Neuronal stem cell (in vitro differentiated cells): ENCODE measurements at regions not wholly inside any gene's neighbourhood (a gene's known extent, or its start where the extent isn't known, plus 50 kb on each side); places are given as distances from the start of the nearest gene placed in this dataset.

Source experiments
- DNase-seq: peaks from one replicate; pipeline ENCODE4 v3.0.0-alpha.2; 2013; ENCODE audit warnings: low spot score
- H2AFZ ChIP-seq: one replicate; pipeline ENCODE4 v1.6.1; 2013; ENCODE audit warnings: mild to moderate bottlenecking, low read length, inconsistent platforms
- H2AK5ac ChIP-seq: 2 replicates; pipeline ENCODE4 v1.6.1; 2013; ENCODE audit warnings: low read depth, mild to moderate bottlenecking, inconsistent platforms, low read length, moderate library complexity, mixed read lengths
- H2BK120ac ChIP-seq: 2 replicates; pipeline ENCODE4 v1.6.1; 2013; ENCODE audit warnings: low read depth, mild to moderate bottlenecking, inconsistent platforms, low read length, moderate library complexity, mixed read lengths
- H2BK12ac ChIP-seq: one replicate; pipeline ENCODE4 v1.6.1; 2013; ENCODE audit warnings: low read length, inconsistent platforms
- H2BK15ac ChIP-seq: 2 replicates; pipeline ENCODE4 v1.6.1; 2013; ENCODE audit warnings: mild to moderate bottlenecking, low read length, inconsistent platforms, mixed read lengths
- H2BK5ac ChIP-seq: one replicate; pipeline ENCODE4 v1.6.1; 2013; ENCODE audit warnings: inconsistent platforms, mild to moderate bottlenecking, low read length, moderate library complexity
- H3K14ac ChIP-seq: one replicate; pipeline ENCODE4 v1.6.1; 2013; ENCODE audit warnings: low read length, inconsistent platforms
- H3K18ac ChIP-seq: 2 replicates; pipeline ENCODE4 v1.6.1; 2013; ENCODE audit warnings: low read length, inconsistent platforms
- H3K23ac ChIP-seq: 2 replicates; pipeline ENCODE4 v1.6.1; 2013; ENCODE audit warnings: low read depth, mild to moderate bottlenecking, mixed read lengths, low read length, inconsistent platforms; ENCODE audit not compliant: poor library complexity
- H3K27ac ChIP-seq: replicated peaks from 3 replicates; pipeline ENCODE4 v1.5.1; 2013; ENCODE audit warnings: low read length, inconsistent platforms
- H3K27me3 ChIP-seq, 3 experiments: 2 replicates each; pipeline ENCODE4 v1.6.1; 2013; ENCODE audit warnings: low read length in 3 of 3, mild to moderate bottlenecking in 2 of 3, inconsistent platforms in 1 of 3, low read depth in 1 of 3, mixed read lengths in 1 of 3, moderate library complexity in 1 of 3; ENCODE audit not compliant: control insufficient read depth in 3 of 3, insufficient read depth in 3 of 3
- H3K36me3 ChIP-seq, 2 donors: replicated peaks in 1 of 2; 2 replicates each; pipeline ENCODE4 v1.6.1; 2013; ENCODE audit warnings: low read length in 2 of 2; ENCODE audit not compliant: control insufficient read depth in 2 of 2, insufficient read depth in 2 of 2
- H3K4ac ChIP-seq: 2 replicates; pipeline ENCODE4 v1.6.1; 2013; ENCODE audit warnings: inconsistent platforms, mild to moderate bottlenecking, low read length, moderate library complexity
- H3K4me1 ChIP-seq, 2 donors: 1 replicate in 1 of 2; 2 replicates in 1 of 2; pipeline ENCODE4 v1.6.1; 2013; ENCODE audit warnings: low read length in 2 of 2, low read depth in 1 of 2; ENCODE audit not compliant: control insufficient read depth in 2 of 2, insufficient read depth in 1 of 2
- H3K4me2 ChIP-seq: one replicate; pipeline ENCODE4 v1.6.1; 2013; ENCODE audit warnings: mild to moderate bottlenecking, low read length, inconsistent platforms; ENCODE audit not compliant: insufficient read depth, poor library complexity, severe bottlenecking
- H3K4me3 ChIP-seq, 2 donors: 2 replicates each; pipeline ENCODE4 v1.5.1; 2013; ENCODE audit warnings: low read length in 2 of 2, mild to moderate bottlenecking in 2 of 2, inconsistent platforms in 1 of 2, moderate library complexity in 1 of 2
- H3K79me1 ChIP-seq: one replicate; pipeline ENCODE4 v1.6.1; 2013; ENCODE audit warnings: low read depth, mild to moderate bottlenecking, inconsistent platforms, low read length, moderate library complexity
- H3K9ac ChIP-seq: one replicate; pipeline ENCODE4 v1.6.1; 2013; ENCODE audit warnings: mild to moderate bottlenecking, low read depth, low read length, inconsistent platforms; ENCODE audit not compliant: poor library complexity
- H3K9me3 ChIP-seq, 2 donors: replicated peaks in 1 of 2; 2 replicates each; pipeline versions ENCODE3 to v1.6.1; 2013; ENCODE audit warnings: low read length in 2 of 2, mild to moderate bottlenecking in 2 of 2, inconsistent platforms in 1 of 2, low read depth in 1 of 2, mixed read lengths in 1 of 2, moderate library complexity in 1 of 2; ENCODE audit not compliant: control insufficient read depth in 2 of 2, insufficient read depth in 1 of 2
- H4K8ac ChIP-seq: one replicate; pipeline ENCODE4 v1.6.1; 2013; ENCODE audit warnings: low read depth, mild to moderate bottlenecking, inconsistent platforms, low read length, moderate library complexity
- H4K91ac ChIP-seq: one replicate; pipeline ENCODE4 v1.6.1; 2013; ENCODE audit warnings: low read length, low read depth, mild to moderate bottlenecking, inconsistent platforms; ENCODE audit not compliant: poor library complexity
- WGBS, 2 donors: extraction: QIAGEN DNeasy Blood & Tissue Kit; methylation state at CpG; one replicate each; pipeline ENCODE4 v1.1.7; 2013; ENCODE audit warnings: missing lambda C conversion rate in 2 of 2, mixed read lengths in 1 of 2; ENCODE audit not compliant: insufficient read length in 2 of 2, insufficient replicate concordance in 1 of 2; ENCODE audit errors: extremely low coverage in 2 of 2; 5-methylcytosine and 5-hydroxymethylcytosine counted together

DNA sequence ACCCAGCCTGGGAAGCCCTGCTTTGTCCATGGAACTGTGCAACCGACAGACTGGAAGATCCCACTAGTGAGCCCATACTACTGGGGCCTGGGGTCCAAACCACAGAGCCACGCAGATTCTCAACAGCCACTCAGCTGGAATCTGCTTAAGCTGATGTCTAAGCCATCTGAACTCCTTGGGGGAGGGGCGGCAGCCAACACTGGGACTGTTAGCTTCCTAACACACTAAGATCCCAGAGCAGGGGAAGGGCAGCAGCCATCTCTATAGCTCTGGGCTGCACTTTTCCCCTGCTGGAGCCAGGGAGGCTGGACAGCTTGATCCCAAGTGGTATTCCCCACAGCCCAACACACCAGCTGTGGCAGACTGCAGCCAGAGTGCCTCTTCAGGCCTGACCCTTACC is 118.3 kb downstream of the RPRM start:
- Histone ChIP-seq H3K27ac (no peak overlapping the region), H3K4me1 (peaks cover 0 to 5% of the 10 kb centered on the region in 2 donors), H2AK5ac (no peak overlapping the region), H3K27me3 (no peaks in the 10 kb centered on the region), H3K36me3 (no peaks in the 10 kb centered on the region), H4K8ac (no peak overlapping the region), H3K18ac (no peak overlapping the region), H3K23ac (no peak overlapping the region), H2BK5ac (no peak overlapping the region), H3K9ac (no peak overlapping the region), H3K14ac (no peak overlapping the region), H2AFZ (no peak overlapping the region), H2BK12ac (no peak overlapping the region), H3K4ac (no peak overlapping the region), H3K4me2 (no peak overlapping the region), H4K91ac (no peak overlapping the region), H3K79me1 (no peaks in the 10 kb centered on the region), H3K4me3 (no peak overlapping the region), H2BK120ac (no peak overlapping the region), H3K9me3 (no peaks in the 10 kb centered on the region), H2BK15ac (no peak overlapping the region)
- no CpG with 5 or more reads among the region's 3 CpGs for WGBS, 2 donors
- DNase-seq, result no peak

DNA sequence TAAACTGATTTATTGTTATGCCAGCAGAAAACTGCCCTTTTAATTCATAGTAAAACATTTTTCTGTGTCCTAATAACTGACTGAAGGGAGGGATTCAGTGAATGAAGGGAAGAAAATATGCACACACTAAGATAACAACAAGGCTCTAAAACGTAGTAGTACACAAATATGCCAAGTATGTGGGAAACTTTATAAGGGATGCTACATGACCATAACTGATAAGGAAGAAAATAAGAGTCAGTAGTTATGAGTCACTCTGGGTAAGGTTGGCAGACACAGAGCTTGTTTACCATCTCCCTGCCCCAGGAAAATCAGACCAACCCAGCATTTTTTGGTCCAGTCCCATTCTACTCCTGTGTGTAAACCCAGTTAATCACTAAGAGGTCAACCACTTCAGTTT is 124.2 kb downstream of the RPRM start:
- H2AFZ ChIP-seq, result no peak overlapping the region
- no peak overlapping the region for H3K23ac ChIP-seq
- H3K27ac ChIP-seq, result no peak overlapping the region
- no peak overlapping the region for H3K4me3 ChIP-seq
- DNase-seq, result no peak
- no peak overlapping the region for H3K4ac ChIP-seq
- H3K4me1 ChIP-seq, result no peaks in the 10 kb centered on the region
- H3K27me3 ChIP-seq, result no peaks in the 10 kb centered on the region
- no peak overlapping the region for H3K4me2 ChIP-seq
- no peak overlapping the region for H2BK120ac ChIP-seq
- H3K79me1 ChIP-seq, result no peaks in the 10 kb centered on the region
- H2BK5ac ChIP-seq, result no peak overlapping the region
- no peaks in the 10 kb centered on the region for H3K9me3 ChIP-seq
- H4K8ac ChIP-seq, result no peak overlapping the region
- no peak overlapping the region for H2AK5ac ChIP-seq
- H4K91ac ChIP-seq, result no peak overlapping the region
- H3K14ac ChIP-seq, result no peak overlapping the region
- H2BK15ac ChIP-seq, result no peak overlapping the region
- H3K36me3 ChIP-seq, result no peaks in the 10 kb centered on the region
- WGBS, 2 donors, result no CpG with 5 or more reads among the region's 1 CpG
- no peak overlapping the region for H3K18ac ChIP-seq
- no peak overlapping the region for H3K9ac ChIP-seq
- H2BK12ac ChIP-seq, result no peak overlapping the region

GRCh38 chr2:153349603-153350002 is 129.0 kb downstream of the RPRM start:
- no peak overlapping the region for H3K14ac ChIP-seq
- no peak for DNase-seq
- H3K4me2 ChIP-seq, result no peak overlapping the region
- H3K9me3 ChIP-seq, result no peaks in the 10 kb centered on the region
- H2BK15ac ChIP-seq, result no peak overlapping the region
- no peak overlapping the region for H3K23ac ChIP-seq
- no peak overlapping the region for H2BK120ac ChIP-seq
- no peak overlapping the region for H2AFZ ChIP-seq
- no CpG with 5 or more reads among the region's 4 CpGs for WGBS, 2 donors
- H3K4me3 ChIP-seq, result no peak overlapping the region
- no peak overlapping the region for H3K4ac ChIP-seq
- H2BK5ac ChIP-seq, result no peak overlapping the region
- no peak overlapping the region for H4K91ac ChIP-seq
- no peak overlapping the region for H3K27ac ChIP-seq
- H3K18ac ChIP-seq, result no peak overlapping the region
- H3K27me3 ChIP-seq, result no peaks in the 10 kb centered on the region
- H4K8ac ChIP-seq, result no peak overlapping the region
- no peak overlapping the region for H2BK12ac ChIP-seq
- no peaks in the 10 kb centered on the region for H3K79me1 ChIP-seq
- no peaks in the 10 kb centered on the region for H3K4me1 ChIP-seq
- H3K9ac ChIP-seq, result no peak overlapping the region
- H2AK5ac ChIP-seq, result no peak overlapping the region
- no peaks in the 10 kb centered on the region for H3K36me3 ChIP-seq

GRCh38 chr2:153347818-153348495 is 130.6 kb downstream of the RPRM start:
- H2AFZ ChIP-seq, result no peak overlapping the region
- no peak overlapping the region for H2BK15ac ChIP-seq
- H3K79me1 ChIP-seq, result no peaks in the 10 kb centered on the region
- no peak for DNase-seq
- H3K27me3 ChIP-seq, result no peaks in the 10 kb centered on the region
- no peak overlapping the region for H2AK5ac ChIP-seq
- no peak overlapping the region for H2BK5ac ChIP-seq
- no peak overlapping the region for H4K91ac ChIP-seq
- no peak overlapping the region for H3K9ac ChIP-seq
- no peak overlapping the region for H2BK12ac ChIP-seq
- no peak overlapping the region for H3K4ac ChIP-seq
- H3K27ac ChIP-seq, result no peak overlapping the region
- no peaks in the 10 kb centered on the region for H3K36me3 ChIP-seq
- H4K8ac ChIP-seq, result no peak overlapping the region
- H3K4me2 ChIP-seq, result no peak overlapping the region
- H3K9me3 ChIP-seq, result no peaks in the 10 kb centered on the region
- H3K18ac ChIP-seq, result no peak overlapping the region
- H3K4me1 ChIP-seq, result no peaks in the 10 kb centered on the region
- H2BK120ac ChIP-seq, result no peak overlapping the region
- WGBS, 2 donors, result no CpG with 5 or more reads among the region's 2 CpGs
- no peak overlapping the region for H3K23ac ChIP-seq
- no peak overlapping the region for H3K14ac ChIP-seq
- H3K4me3 ChIP-seq, result no peak overlapping the region
